ENCODE measurements at regions not wholly inside any gene's neighbourhood (a gene's known extent, or its start where the extent isn't known, plus 50 kb on each side); places are given as distances from the start of the nearest gene placed in this dataset.

- no peaks in the 10 kb centered on the region for H3K27me3 ChIP-seq (ENCODE audit: insufficient read depth, low read length)
- H3K9me3 ChIP-seq (ENCODE audit: low read length): no peaks in the 10 kb centered on the region
- H3K4me3 ChIP-seq (ENCODE audit: low read depth, low read length, poor library complexity, severe bottlenecking): no peak overlapping the region
- H3K79me2 ChIP-seq (ENCODE audit: insufficient read depth, low read length): no peaks in the 10 kb centered on the region
- no peaks in the 10 kb centered on the region for H4K20me1 ChIP-seq (ENCODE audit: insufficient read depth, low read length)
- H3K27ac ChIP-seq (ENCODE audit: low read depth, low read length, poor library complexity, severe bottlenecking): no peak overlapping the region
- H3K36me3 ChIP-seq (ENCODE audit: insufficient read depth, low read length): no peaks in the 10 kb centered on the region
- no peaks in the 10 kb centered on the region for H3K4me1 ChIP-seq (ENCODE audit: insufficient read depth, low read length, severe bottlenecking)
- no peak overlapping the region for H2AFZ ChIP-seq (ENCODE audit: low read length)
- no peak overlapping the region for H3K4me2 ChIP-seq (ENCODE audit: low read length)
- TF ChIP-seq EZH2 (IDR thresholded peaks at IDR 0.05; ENCODE audit: borderline replicate concordance, low read length) (no peak), CTCF (IDR thresholded peaks at IDR 0.05; ENCODE audit: low read length) (no peak)
- H3F3A ChIP-seq (ENCODE audit: insufficient read depth, low read length): no peaks in the 10 kb centered on the region
- H3K9ac ChIP-seq (ENCODE audit: low read length): no peak overlapping the region
- no peaks in the 10 kb centered on the region for H3K9me2 ChIP-seq (ENCODE audit: low read depth, low read length)
Observed at GRCh38 chr12:107336695-107337094, 243.3 kb upstream of the CRY1 start.

GRCh38 chr12:107337346-107338095 is 244.2 kb upstream of the CRY1 start:
- Histone ChIP-seq H3K9ac (ENCODE audit: low read length) (no peak overlapping the region), H3K4me2 (ENCODE audit: low read length) (no peak overlapping the region), H4K20me1 (ENCODE audit: insufficient read depth, low read length) (no peaks in the 10 kb centered on the region), H3K9me2 (ENCODE audit: low read depth, low read length) (no peaks in the 10 kb centered on the region), H3K9me3 (ENCODE audit: low read length) (no peaks in the 10 kb centered on the region), H3K27me3 (ENCODE audit: insufficient read depth, low read length) (no peaks in the 10 kb centered on the region), H2AFZ (ENCODE audit: low read length) (no peak overlapping the region), H3K4me3 (ENCODE audit: low read depth, low read length, poor library complexity, severe bottlenecking) (no peak overlapping the region), H3F3A (ENCODE audit: insufficient read depth, low read length) (no peaks in the 10 kb centered on the region), H3K4me1 (ENCODE audit: insufficient read depth, low read length, severe bottlenecking) (no peaks in the 10 kb centered on the region), H3K79me2 (ENCODE audit: insufficient read depth, low read length) (no peaks in the 10 kb centered on the region), H3K27ac (ENCODE audit: low read depth, low read length, poor library complexity, severe bottlenecking) (no peak overlapping the region), H3K36me3 (ENCODE audit: insufficient read depth, low read length) (no peaks in the 10 kb centered on the region)
- no peak for TF ChIP-seq CTCF (IDR thresholded peaks at IDR 0.05; ENCODE audit: low read length)
- no peak for TF ChIP-seq EZH2 (IDR thresholded peaks at IDR 0.05; ENCODE audit: borderline replicate concordance, low read length)

GRCh38 chr12:107339487-107339886 is 246.1 kb upstream of the CRY1 start:
- no peaks in the 10 kb centered on the region for H3K27me3 ChIP-seq (ENCODE audit: insufficient read depth, low read length)
- H3K4me2 ChIP-seq (ENCODE audit: low read length): no peak overlapping the region
- no peaks in the 10 kb centered on the region for H3K9me3 ChIP-seq (ENCODE audit: low read length)
- no peak overlapping the region for H3K4me3 ChIP-seq (ENCODE audit: low read depth, low read length, poor library complexity, severe bottlenecking)
- H3F3A ChIP-seq (ENCODE audit: insufficient read depth, low read length): no peaks in the 10 kb centered on the region
- H3K36me3 ChIP-seq (ENCODE audit: insufficient read depth, low read length): no peaks in the 10 kb centered on the region
- H2AFZ ChIP-seq (ENCODE audit: low read length): no peak overlapping the region
- H3K9ac ChIP-seq (ENCODE audit: low read length): no peak overlapping the region
- TF ChIP-seq EZH2 (IDR thresholded peaks at IDR 0.05; ENCODE audit: borderline replicate concordance, low read length) (no peak), CTCF (IDR thresholded peaks at IDR 0.05; ENCODE audit: low read length) (no peak)
- H3K79me2 ChIP-seq (ENCODE audit: insufficient read depth, low read length): no peaks in the 10 kb centered on the region
- H3K9me2 ChIP-seq (ENCODE audit: low read depth, low read length): no peaks in the 10 kb centered on the region
- no peak overlapping the region for H3K27ac ChIP-seq (ENCODE audit: low read depth, low read length, poor library complexity, severe bottlenecking)
- H4K20me1 ChIP-seq (ENCODE audit: insufficient read depth, low read length): no peaks in the 10 kb centered on the region
- no peaks in the 10 kb centered on the region for H3K4me1 ChIP-seq (ENCODE audit: insufficient read depth, low read length, severe bottlenecking)

Data from OCI-LY1 (cell line).